ENCODE measurements at regions not wholly inside any gene's neighbourhood (a gene's known extent, or its start where the extent isn't known, plus 50 kb on each side); places are given as distances from the start of the nearest gene placed in this dataset.

GRCh38 chr9:4921449-4921848 is 63.6 kb upstream of the JAK2 start:
- H3K36me3 ChIP-seq, result no peaks in the 10 kb centered on the region
- no peak for ATAC-seq (ENCODE audit: insufficient number of reproducible peaks, low FRiP score, low read depth)
- no peak overlapping the region for H3K4me3 ChIP-seq
- no peak for TF ChIP-seq CTCF (IDR thresholded peaks at IDR 0.05)
- no peaks in the 10 kb centered on the region for H3K9me3 ChIP-seq
- H3K27ac ChIP-seq, result no peak overlapping the region
- DNase-seq (ENCODE audit: low spot score), result no peak
- H3K27me3 ChIP-seq (replicated peaks; ENCODE audit: insufficient read depth), result no peaks in the 10 kb centered on the region
- H3K4me1 ChIP-seq (ENCODE audit: control insufficient read depth in 1 of 2, low read depth in 2 of 2), result peaks cover 14 to 41% of the 10 kb centered on the region in 2 donors

- DNase-seq (ENCODE audit: low spot score), result no peak
- H3K4me3 ChIP-seq, result no peak overlapping the region
- H3K4me1 ChIP-seq (ENCODE audit: control insufficient read depth in 1 of 2, low read depth in 2 of 2), result peaks cover 14 to 48% of the 10 kb centered on the region in 2 donors
- TF ChIP-seq CTCF (IDR thresholded peaks at IDR 0.05), result no peak
- ATAC-seq (ENCODE audit: insufficient number of reproducible peaks, low FRiP score, low read depth), result no peak
- H3K27ac ChIP-seq, result no peak overlapping the region
- no peaks in the 10 kb centered on the region for H3K9me3 ChIP-seq
- no peaks in the 10 kb centered on the region for H3K27me3 ChIP-seq (replicated peaks; ENCODE audit: insufficient read depth)
- H3K36me3 ChIP-seq, result no peaks in the 10 kb centered on the region
These were observed 63.0 kb upstream of the JAK2 start for GRCh38 chr9:4922101-4922500.

GRCh38 chr9:4922730-4923129 is 62.3 kb upstream of the JAK2 start:
- Histone ChIP-seq H3K27me3 (replicated peaks; ENCODE audit: insufficient read depth) (no peaks in the 10 kb centered on the region), H3K4me3 (no peak overlapping the region), H3K36me3 (no peaks in the 10 kb centered on the region), H3K4me1 (ENCODE audit: control insufficient read depth in 1 of 2, low read depth in 2 of 2) (peaks cover 14 to 54% of the 10 kb centered on the region in 2 donors), H3K9me3 (no peaks in the 10 kb centered on the region), H3K27ac (peak overlapping the region; percentile 21 to 80)
- ATAC-seq (ENCODE audit: insufficient number of reproducible peaks, low FRiP score, low read depth) (no peak), DNase-seq (ENCODE audit: low spot score) (no peak)
- TF ChIP-seq CTCF (IDR thresholded peaks at IDR 0.05), result no peak

- Histone ChIP-seq H3K27ac (peak overlapping the region; percentile 21 to 80), H3K9me3 (no peaks in the 10 kb centered on the region), H3K4me1 (ENCODE audit: control insufficient read depth in 1 of 2, low read depth in 2 of 2) (peaks cover 14 to 58% of the 10 kb centered on the region in 2 donors), H3K27me3 (replicated peaks; ENCODE audit: insufficient read depth) (no peaks in the 10 kb centered on the region), H3K4me3 (no peak overlapping the region), H3K36me3 (no peaks in the 10 kb centered on the region)
- TF ChIP-seq CTCF (IDR thresholded peaks at IDR 0.05), result no peak
- no peak for DNase-seq (ENCODE audit: low spot score)
- ATAC-seq (ENCODE audit: insufficient number of reproducible peaks, low FRiP score, low read depth), result no peak
These were observed 61.9 kb upstream of the JAK2 start for GRCh38 chr9:4923141-4923540.

GRCh38 chr9:4923580-4924544 is 61.2 kb upstream of the JAK2 start:
- Histone ChIP-seq H3K4me3 (no peak overlapping the region), H3K9me3 (no peaks in the 10 kb centered on the region), H3K36me3 (no peaks in the 10 kb centered on the region), H3K4me1 (ENCODE audit: control insufficient read depth in 1 of 2, low read depth in 2 of 2) (peaks cover 14 to 62% of the 10 kb centered on the region in 2 donors), H3K27ac (peak overlapping the region; percentile 78 to 80), H3K27me3 (replicated peaks; ENCODE audit: insufficient read depth) (no peaks in the 10 kb centered on the region)
- peak; percentile 16 for ATAC-seq (ENCODE audit: insufficient number of reproducible peaks, low FRiP score, low read depth)
- no peak for DNase-seq (ENCODE audit: low spot score)
- TF ChIP-seq CTCF (IDR thresholded peaks at IDR 0.05), result no peak
